Endothelial cell of umbilical vein (primary cell): ENCODE measurements at regions not wholly inside any gene's neighbourhood (a gene's known extent, or its start where the extent isn't known, plus 50 kb on each side); places are given as distances from the start of the nearest gene placed in this dataset.
"Not testable (repeated sequence)": the region's sequence is repeated elsewhere in the genome, so short reads cannot be mapped to it uniquely, and the experiment has no call there.

Experiments used
- BruUV-seq: library from RNA; stranded (reverse); fragments of 400-500 nt; replicated peaks from 2 replicates; lab custom pipeline; 2021; lab: Mats Ljungman, UMichigan
- CTCF ChIA-PET: fragments of 300-600, 350-600 bp; sonication (Branson Sonifier 250); formaldehyde crosslinking; loops from one replicate; lab custom pipeline; 2021; ENCODE audit warnings: antibody characterized with exemption, inconsistent platforms; lab: Charles Lee
- POLR2A ChIA-PET: fragments of 300-600, 350-600 bp; sonication (Branson Sonifier 250); formaldehyde crosslinking; loops from one replicate; lab custom pipeline; 2021; ENCODE audit warnings: antibody characterized with exemption, inconsistent platforms; lab: Charles Lee
- DNase-seq: peaks from one replicate; pipeline ENCODE4 v3.0.0-alpha.2; 2011; ENCODE audit warnings: low read depth, low spot score
- FAIRE-seq: peaks from 2 replicates; lab custom pipeline; 2011; peaks lifted over from hg19 to GRCh38; lab: Jason Lieb, UNC
- H2AFZ ChIP-seq: 2 replicates; pipeline ENCODE4 v1.6.0; 2012; ENCODE audit warnings: low read depth, low read length, control low read depth, inconsistent platforms
- H3K27ac ChIP-seq: 2 replicates; pipeline ENCODE4 v1.5.1; 2011; ENCODE audit warnings: low read depth, mild to moderate bottlenecking, control low read depth, low read length, moderate library complexity; ENCODE audit not compliant: insufficient read depth
- H3K27me3 ChIP-seq, 2 experiments: 2 replicates each; pipeline versions ENCODE4 v1.6.0 to v1.6.1; 2011; ENCODE audit warnings: low read length in 2 of 2, mixed read lengths in 1 of 2; ENCODE audit not compliant: control insufficient read depth in 2 of 2, insufficient read depth in 2 of 2
- H3K36me3 ChIP-seq, 2 experiments: 2 replicates in 1 of 2; 3 replicates in 1 of 2; pipeline ENCODE4 v1.5.1; 2011; ENCODE audit warnings: low read length in 2 of 2, mild to moderate bottlenecking in 1 of 2, moderate library complexity in 1 of 2; ENCODE audit not compliant: control insufficient read depth in 2 of 2, insufficient read depth in 2 of 2; ENCODE audit errors: extremely low read depth in 1 of 2
- H3K4me1 ChIP-seq: 3 replicates; pipeline ENCODE4 v1.5.1; 2011; ENCODE audit warnings: mild to moderate bottlenecking, low read length; ENCODE audit not compliant: control insufficient read depth, insufficient read depth; ENCODE audit errors: extremely low read depth
- H3K4me2 ChIP-seq: 2 replicates; pipeline ENCODE4 v1.6.1; 2011; ENCODE audit warnings: low read length, control low read depth, mixed read lengths; ENCODE audit not compliant: insufficient read depth
- H3K4me3 ChIP-seq, 3 experiments: fragments of 200-600 bp in 1 of 3; sonication (generic), shearing (Covaris generic) in 1 of 3; replicated peaks in 1 of 3; 2 replicates each; pipeline ENCODE4 v1.5.1; 2011 to 2016; ENCODE audit warnings: control low read depth in 3 of 3, low read length in 3 of 3, mild to moderate bottlenecking in 2 of 3, inconsistent platforms in 1 of 3, low read depth in 1 of 3, moderate library complexity in 1 of 3; ENCODE audit not compliant: insufficient read depth in 1 of 3
- H3K79me2 ChIP-seq: 2 replicates; pipeline ENCODE4 v1.6.0; 2012; ENCODE audit warnings: low read length, inconsistent platforms; ENCODE audit not compliant: control insufficient read depth, insufficient read depth
- H3K9ac ChIP-seq: replicated peaks from 2 replicates; pipeline ENCODE3; 2011; ENCODE audit warnings: low read length, control low read depth; ENCODE audit not compliant: insufficient read depth; ENCODE audit errors: extremely low read depth
- H3K9me1 ChIP-seq: replicated peaks from 3 replicates; pipeline ENCODE4 v1.6.0; 2011; ENCODE audit warnings: mild to moderate bottlenecking, low read length; ENCODE audit not compliant: control insufficient read depth, insufficient read depth; ENCODE audit errors: extremely low read depth
- H3K9me3 ChIP-seq: replicated peaks from 2 replicates; pipeline ENCODE4 v1.5.1; 2012; ENCODE audit warnings: low read length, inconsistent platforms; ENCODE audit not compliant: control insufficient read depth, insufficient read depth
- H4K20me1 ChIP-seq: replicated peaks from 2 replicates; pipeline ENCODE3; 2011; ENCODE audit warnings: mild to moderate bottlenecking, low read length; ENCODE audit not compliant: control insufficient read depth, insufficient read depth; ENCODE audit errors: extremely low read depth
- dilution Hi-C: fragments of 300-500 bp; cut with MboI; formaldehyde crosslinking; loops from one replicate; pipeline ENCODE4 v1.15.0; 2019; ENCODE audit warnings: low sequenced_read_pairs; ENCODE audit not compliant: extremely low pct_ligation_motif_present
- intact Hi-C: fragments of 100-400 bp; cut with micrococcal nuclease; formaldehyde crosslinking; loops from one replicate; pipeline ENCODE4 v1.10.0; 2022

DNA sequence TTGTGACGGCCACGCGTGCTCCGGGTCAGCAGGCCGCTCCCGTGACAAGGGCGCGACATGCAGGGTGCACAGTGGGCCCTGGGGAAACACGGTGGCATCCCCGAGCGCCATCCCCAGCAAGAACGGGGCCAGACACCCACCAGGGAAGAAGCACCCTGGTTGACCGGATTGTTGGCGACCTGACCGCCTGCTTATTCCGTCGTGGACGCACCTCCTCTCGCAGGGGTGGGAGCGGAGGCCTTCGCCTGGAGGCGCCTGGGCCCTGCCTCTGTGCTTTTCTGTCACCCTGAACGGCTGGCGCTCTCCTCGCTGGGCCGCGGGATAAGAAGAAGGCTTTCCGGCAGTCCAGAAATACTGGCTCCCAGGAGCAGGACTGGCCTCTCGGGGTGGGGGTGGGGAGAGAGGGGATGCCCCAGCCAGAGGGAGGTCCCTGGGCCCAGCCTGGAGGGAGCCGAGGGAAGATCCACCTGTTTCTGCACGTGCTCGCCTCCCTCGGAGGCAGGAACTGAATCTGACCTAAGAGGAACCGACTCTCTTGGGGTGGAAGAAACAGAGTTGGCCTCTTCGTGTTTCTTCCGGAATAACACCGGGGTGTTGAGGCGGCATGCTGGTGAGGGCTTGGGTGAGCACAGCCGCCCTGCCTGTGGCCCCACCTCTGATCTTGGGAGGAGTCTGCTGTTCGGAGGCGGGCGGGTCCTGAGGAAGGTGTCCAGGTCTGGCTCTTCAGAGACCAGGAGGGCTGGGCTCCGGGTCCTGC is 4394.2 kb upstream of the TPTE start:
- H3K27ac ChIP-seq, H3K4me2 ChIP-seq, intact Hi-C loops, H3K36me3 ChIP-seq, dilution Hi-C loops, H3K27me3 ChIP-seq, H3K4me1 ChIP-seq, FAIRE-seq, H3K79me2 ChIP-seq, BruUV-seq, H4K20me1 ChIP-seq, CTCF ChIA-PET, H3K9me3 ChIP-seq, DNase-seq, POLR2A ChIA-PET, H3K9me1 ChIP-seq, H3K9ac ChIP-seq, H2AFZ ChIP-seq, H3K4me3 ChIP-seq: not testable (repeated sequence)

- POLR2A ChIA-PET, H3K79me2 ChIP-seq, H2AFZ ChIP-seq, H3K4me3 ChIP-seq, BruUV-seq, H3K27me3 ChIP-seq, H3K9ac ChIP-seq, DNase-seq, H3K4me2 ChIP-seq, CTCF ChIA-PET, dilution Hi-C loops, H3K27ac ChIP-seq, intact Hi-C loops, FAIRE-seq, H3K4me1 ChIP-seq, H3K9me1 ChIP-seq, H4K20me1 ChIP-seq, H3K9me3 ChIP-seq, H3K36me3 ChIP-seq: not testable (repeated sequence)
Observed at GRCh38 chr21:6130734-6131133, 4390.6 kb upstream of the TPTE start.

GRCh38 chr21:6133373-6133772 is 4388.0 kb upstream of the TPTE start:
- H3K27ac ChIP-seq, BruUV-seq, H3K4me3 ChIP-seq, H3K9ac ChIP-seq, H3K79me2 ChIP-seq, DNase-seq, H3K4me2 ChIP-seq, H3K4me1 ChIP-seq, CTCF ChIA-PET, FAIRE-seq, H3K36me3 ChIP-seq, intact Hi-C loops, H3K27me3 ChIP-seq, H2AFZ ChIP-seq, H3K9me1 ChIP-seq, H4K20me1 ChIP-seq, H3K9me3 ChIP-seq, POLR2A ChIA-PET, dilution Hi-C loops: not testable (repeated sequence)

DNA sequence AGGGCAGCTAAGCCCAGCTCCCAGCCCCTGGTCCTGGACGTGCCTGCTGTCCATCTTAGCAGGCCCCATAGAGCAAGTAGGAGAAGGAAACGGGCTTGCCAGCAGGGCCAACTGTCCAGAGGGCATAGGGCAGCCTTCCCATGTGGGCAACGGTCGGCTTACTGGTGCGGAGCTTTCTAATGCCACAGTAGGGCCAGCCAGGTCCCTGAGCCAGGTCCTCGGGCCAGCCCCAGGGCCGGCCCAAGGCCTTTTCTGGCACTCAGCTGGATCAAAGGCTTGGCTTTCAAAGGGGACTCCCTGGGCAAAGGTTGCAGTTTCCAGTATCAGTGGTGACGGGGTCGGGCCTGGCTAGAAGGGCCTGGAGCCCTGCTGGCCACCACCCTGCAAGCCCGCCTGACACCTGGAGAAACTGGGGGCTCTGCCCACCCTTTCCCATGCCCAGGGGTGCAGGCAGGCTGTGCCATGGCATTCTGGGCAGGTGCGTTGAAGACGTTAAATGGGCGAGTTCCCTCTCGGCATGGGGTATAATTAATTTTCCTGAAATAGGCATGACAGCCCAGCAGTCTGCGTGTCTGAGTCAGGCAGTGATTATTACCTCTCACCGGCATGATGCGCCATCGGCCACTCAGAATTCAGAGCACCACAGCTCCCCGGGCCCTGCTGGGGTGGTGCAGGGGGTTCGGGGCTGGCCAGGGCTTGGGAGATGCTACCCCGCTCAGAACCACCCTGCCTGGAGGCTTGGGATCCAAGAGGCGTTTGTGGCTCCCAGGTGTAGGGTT is 4387.3 kb upstream of the TPTE start:
- H3K79me2 ChIP-seq, H3K9me3 ChIP-seq, H3K36me3 ChIP-seq, FAIRE-seq, H3K4me1 ChIP-seq, H3K9ac ChIP-seq, H3K4me2 ChIP-seq, H3K4me3 ChIP-seq, CTCF ChIA-PET, BruUV-seq, intact Hi-C loops, DNase-seq, H3K27ac ChIP-seq, POLR2A ChIA-PET, H4K20me1 ChIP-seq, dilution Hi-C loops, H2AFZ ChIP-seq, H3K27me3 ChIP-seq, H3K9me1 ChIP-seq: not testable (repeated sequence)
